Dendritic cell treated with granulocyte-macrophage colony-stimulating factor and Interleukin-4, amounts not matched to agents 40 ng/mL and 50 ng/mL, for 4 days (primary cell): ENCODE measurements at regions not wholly inside any gene's neighbourhood (a gene's known extent, or its start where the extent isn't known, plus 50 kb on each side); places are given as distances from the start of the nearest gene placed in this dataset.
"Not testable (repeated sequence)": the region's sequence is repeated elsewhere in the genome, so short reads cannot be mapped to it uniquely, and the experiment has no call there.

Source experiments
- H3K27ac Mint-ChIP-seq: one replicate; pipeline ENCODE4 v1.8.0; 2022; ENCODE audit warnings: mild to moderate bottlenecking, mixed read lengths
- H3K27me3 Mint-ChIP-seq: one replicate; pipeline ENCODE4 v1.8.0; 2022; ENCODE audit warnings: mild to moderate bottlenecking, mixed read lengths
- H3K36me3 Mint-ChIP-seq: one replicate; pipeline ENCODE4 v1.8.0; 2022; ENCODE audit warnings: low read depth, mixed read lengths
- H3K4me1 Mint-ChIP-seq: one replicate; pipeline ENCODE4 v1.8.0; 2022; ENCODE audit warnings: low read depth, mixed read lengths
- H3K4me3 Mint-ChIP-seq: one replicate; pipeline ENCODE4 v1.8.0; 2022; ENCODE audit warnings: mild to moderate bottlenecking, moderate library complexity, mixed read lengths
- H3K9me3 Mint-ChIP-seq: one replicate; pipeline ENCODE4 v1.8.0; 2022; ENCODE audit warnings: mixed read lengths
- intact Hi-C: fragments of 100-400 bp; cut with micrococcal nuclease; formaldehyde crosslinking; loops from one replicate; pipeline ENCODE4 v1.15.0; 2022

- Mint-ChIP-seq H3K4me3 (no peak overlapping the region), H3K36me3 (no peaks in the 10 kb centered on the region), H3K9me3 (no peaks in the 10 kb centered on the region), H3K27ac (no peak overlapping the region), H3K27me3 (no peaks in the 10 kb centered on the region), H3K4me1 (no peaks in the 10 kb centered on the region)
- intact Hi-C loops, result no loop called here
These were observed 1452.2 kb upstream of the ACO1 start for GRCh38 chr9:30932226-30932625.

GRCh38 chr9:30935730-30936129, 1448.7 kb upstream of the ACO1 start:
- no peaks in the 10 kb centered on the region for H3K9me3 Mint-ChIP-seq
- H3K4me1 Mint-ChIP-seq, result no peaks in the 10 kb centered on the region
- H3K4me3 Mint-ChIP-seq, result no peak overlapping the region
- H3K27me3 Mint-ChIP-seq, result no peaks in the 10 kb centered on the region
- H3K36me3 Mint-ChIP-seq, result no peaks in the 10 kb centered on the region
- no peak overlapping the region for H3K27ac Mint-ChIP-seq
- intact Hi-C loops, result no loop called here

GRCh38 chr9:30937106-30937505, 1447.3 kb upstream of the ACO1 start:
- intact Hi-C loops, result no loop called here
- H3K4me1 Mint-ChIP-seq, result no peaks in the 10 kb centered on the region
- H3K4me3 Mint-ChIP-seq, result no peak overlapping the region
- no peak overlapping the region for H3K27ac Mint-ChIP-seq
- H3K9me3 Mint-ChIP-seq, result peaks cover under 1% of the 10 kb centered on the region
- no peaks in the 10 kb centered on the region for H3K36me3 Mint-ChIP-seq
- no peaks in the 10 kb centered on the region for H3K27me3 Mint-ChIP-seq

- H3K9me3 Mint-ChIP-seq, result peaks cover 37% of the 10 kb centered on the region
- H3K4me3 Mint-ChIP-seq, H3K4me1 Mint-ChIP-seq, H3K36me3 Mint-ChIP-seq, intact Hi-C loops, H3K27me3 Mint-ChIP-seq, H3K27ac Mint-ChIP-seq: not testable (repeated sequence)
These were observed 1441.6 kb upstream of the ACO1 start for GRCh38 chr9:30942852-30943251.

- H3K36me3 Mint-ChIP-seq, result no peaks in the 10 kb centered on the region
- intact Hi-C loops, result no loop called here
- no peaks in the 10 kb centered on the region for H3K27me3 Mint-ChIP-seq
- no peak overlapping the region for H3K27ac Mint-ChIP-seq
- H3K9me3 Mint-ChIP-seq, result peaks cover 40% of the 10 kb centered on the region
- no peaks in the 10 kb centered on the region for H3K4me1 Mint-ChIP-seq
- H3K4me3 Mint-ChIP-seq, result no peak overlapping the region
These were observed 1440.8 kb upstream of the ACO1 start for GRCh38 chr9:30943446-30944224.

DNA sequence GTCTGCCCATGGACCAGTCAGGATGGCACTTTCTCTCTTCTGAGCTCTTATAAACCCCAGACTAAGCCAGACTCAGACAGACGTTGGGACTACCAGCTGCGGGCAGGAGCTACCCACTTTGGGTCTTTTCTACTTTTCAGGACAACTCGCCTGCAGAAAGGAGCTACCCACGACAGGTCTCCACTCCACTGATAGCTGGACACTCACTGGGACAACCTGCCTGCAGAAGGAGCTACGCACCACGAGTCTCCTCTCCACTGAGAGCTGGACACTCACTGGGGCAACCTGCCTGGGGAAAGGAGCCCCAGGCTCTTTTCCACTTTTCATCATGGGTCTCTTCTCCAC, 1440.2 kb upstream of the ACO1 start:
- H3K4me1 Mint-ChIP-seq, result no peaks in the 10 kb centered on the region
- intact Hi-C loops, result no loop called here
- peaks cover 46% of the 10 kb centered on the region for H3K9me3 Mint-ChIP-seq
- H3K4me3 Mint-ChIP-seq, result no peak overlapping the region
- no peaks in the 10 kb centered on the region for H3K27me3 Mint-ChIP-seq
- no peaks in the 10 kb centered on the region for H3K36me3 Mint-ChIP-seq
- H3K27ac Mint-ChIP-seq, result no peak overlapping the region

- intact Hi-C loops, result no loop called here
- Mint-ChIP-seq H3K9me3 (peaks cover 47% of the 10 kb centered on the region), H3K4me3 (no peak overlapping the region), H3K36me3 (no peaks in the 10 kb centered on the region), H3K27me3 (no peaks in the 10 kb centered on the region), H3K4me1 (no peaks in the 10 kb centered on the region), H3K27ac (no peak overlapping the region)
These were observed 1439.6 kb upstream of the ACO1 start for GRCh38 chr9:30944741-30945280.

GRCh38 chr9:30964332-30964731, 1420.1 kb upstream of the ACO1 start:
- no peaks in the 10 kb centered on the region for H3K27me3 Mint-ChIP-seq

GRCh38 chr9:30967476-30967875, 1417.0 kb upstream of the ACO1 start:
- no peak overlapping the region for H3K27ac Mint-ChIP-seq
- H3K36me3 Mint-ChIP-seq, result no peaks in the 10 kb centered on the region
- H3K9me3 Mint-ChIP-seq, result peaks cover 19% of the 10 kb centered on the region
- H3K27me3 Mint-ChIP-seq, result no peaks in the 10 kb centered on the region
- intact Hi-C loops, result no loop called here
- H3K4me3 Mint-ChIP-seq, result no peak overlapping the region
- H3K4me1 Mint-ChIP-seq, result no peaks in the 10 kb centered on the region

More at GRCh38 chr9:30964332-30964731, 1420.1 kb upstream of the ACO1 start:
- Mint-ChIP-seq H3K36me3 (no peaks in the 10 kb centered on the region), H3K4me3 (no peak overlapping the region), H3K4me1 (no peaks in the 10 kb centered on the region), H3K27ac (no peak overlapping the region), H3K9me3 (peaks cover 28% of the 10 kb centered on the region)
- intact Hi-C loops, result no loop called here

- Mint-ChIP-seq H3K4me3 (no peak overlapping the region), H3K4me1 (no peaks in the 10 kb centered on the region), H3K36me3 (no peaks in the 10 kb centered on the region), H3K27me3 (no peaks in the 10 kb centered on the region), H3K9me3 (peaks cover 7% of the 10 kb centered on the region), H3K27ac (no peak overlapping the region)
- intact Hi-C loops, result no loop called here
These were observed 1414.3 kb upstream of the ACO1 start for GRCh38 chr9:30970186-30970585.

- no peak overlapping the region for H3K27ac Mint-ChIP-seq
- H3K4me3 Mint-ChIP-seq, result no peak overlapping the region
- no peaks in the 10 kb centered on the region for H3K27me3 Mint-ChIP-seq
- peaks cover 7% of the 10 kb centered on the region for H3K9me3 Mint-ChIP-seq
- no peaks in the 10 kb centered on the region for H3K4me1 Mint-ChIP-seq
- H3K36me3 Mint-ChIP-seq, result no peaks in the 10 kb centered on the region
- intact Hi-C loops, result no loop called here
These were observed 1413.6 kb upstream of the ACO1 start for GRCh38 chr9:30970812-30971211.

- H3K4me3 Mint-ChIP-seq, result no peak overlapping the region
- peaks cover under 1% of the 10 kb centered on the region for H3K9me3 Mint-ChIP-seq
- no peak overlapping the region for H3K27ac Mint-ChIP-seq
- no peaks in the 10 kb centered on the region for H3K4me1 Mint-ChIP-seq
- intact Hi-C loops, result no loop called here
- no peaks in the 10 kb centered on the region for H3K27me3 Mint-ChIP-seq
- H3K36me3 Mint-ChIP-seq, result no peaks in the 10 kb centered on the region
These were observed 1411.8 kb upstream of the ACO1 start for GRCh38 chr9:30972654-30973053.

DNA sequence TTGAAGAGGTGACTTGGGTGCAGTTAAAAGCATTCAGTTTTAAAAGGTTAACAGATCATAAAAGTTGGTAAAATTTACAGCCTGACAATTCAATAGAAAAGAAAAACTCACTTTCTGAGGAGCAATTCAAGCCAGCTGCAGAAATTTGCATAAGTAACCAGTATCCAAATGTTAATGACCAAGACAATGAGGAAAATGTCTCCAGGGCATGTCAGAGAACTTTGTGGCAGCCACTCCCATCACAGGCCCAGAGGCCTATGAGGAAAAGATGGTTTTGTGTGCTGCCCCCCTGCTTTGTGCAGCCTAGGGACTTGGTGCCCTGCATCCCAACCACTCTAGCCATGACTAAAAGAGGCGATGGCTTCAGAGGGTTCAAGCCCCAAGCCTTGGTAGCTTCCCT, 1406.5 kb upstream of the ACO1 start:
- intact Hi-C loops, result no loop called here
- no peak overlapping the region for H3K4me3 Mint-ChIP-seq
- peaks cover 23% of the 10 kb centered on the region for H3K9me3 Mint-ChIP-seq
- no peaks in the 10 kb centered on the region for H3K36me3 Mint-ChIP-seq
- no peaks in the 10 kb centered on the region for H3K27me3 Mint-ChIP-seq
- no peaks in the 10 kb centered on the region for H3K4me1 Mint-ChIP-seq
- no peak overlapping the region for H3K27ac Mint-ChIP-seq

GRCh38 chr9:30982301-30982700, 1402.1 kb upstream of the ACO1 start:
- no peaks in the 10 kb centered on the region for H3K27me3 Mint-ChIP-seq
- H3K27ac Mint-ChIP-seq, result no peak overlapping the region
- H3K4me1 Mint-ChIP-seq, result no peaks in the 10 kb centered on the region
- H3K9me3 Mint-ChIP-seq, result peaks cover 28% of the 10 kb centered on the region
- no peaks in the 10 kb centered on the region for H3K36me3 Mint-ChIP-seq
- intact Hi-C loops, result no loop called here
- H3K4me3 Mint-ChIP-seq, result no peak overlapping the region
